ENCODE measurements at regions not wholly inside any gene's neighbourhood (a gene's known extent, or its start where the extent isn't known, plus 50 kb on each side); places are given as distances from the start of the nearest gene placed in this dataset.

- no peak for TF ChIP-seq PAX8 (IDR thresholded peaks at IDR 0.05)
- no peak for TF ChIP-seq CHD2 (IDR thresholded peaks at IDR 0.05; ENCODE audit: borderline replicate concordance, low read depth, low read length)
- no peak for TF ChIP-seq REST (IDR thresholded peaks at IDR 0.05; ENCODE audit: low read depth, low read length)
Observed at GRCh38 chr15:58283302-58283701, 145.1 kb downstream of the AQP9 start.
